ENCODE measurements at regions not wholly inside any gene's neighbourhood (a gene's known extent, or its start where the extent isn't known, plus 50 kb on each side); places are given as distances from the start of the nearest gene placed in this dataset.

DNA sequence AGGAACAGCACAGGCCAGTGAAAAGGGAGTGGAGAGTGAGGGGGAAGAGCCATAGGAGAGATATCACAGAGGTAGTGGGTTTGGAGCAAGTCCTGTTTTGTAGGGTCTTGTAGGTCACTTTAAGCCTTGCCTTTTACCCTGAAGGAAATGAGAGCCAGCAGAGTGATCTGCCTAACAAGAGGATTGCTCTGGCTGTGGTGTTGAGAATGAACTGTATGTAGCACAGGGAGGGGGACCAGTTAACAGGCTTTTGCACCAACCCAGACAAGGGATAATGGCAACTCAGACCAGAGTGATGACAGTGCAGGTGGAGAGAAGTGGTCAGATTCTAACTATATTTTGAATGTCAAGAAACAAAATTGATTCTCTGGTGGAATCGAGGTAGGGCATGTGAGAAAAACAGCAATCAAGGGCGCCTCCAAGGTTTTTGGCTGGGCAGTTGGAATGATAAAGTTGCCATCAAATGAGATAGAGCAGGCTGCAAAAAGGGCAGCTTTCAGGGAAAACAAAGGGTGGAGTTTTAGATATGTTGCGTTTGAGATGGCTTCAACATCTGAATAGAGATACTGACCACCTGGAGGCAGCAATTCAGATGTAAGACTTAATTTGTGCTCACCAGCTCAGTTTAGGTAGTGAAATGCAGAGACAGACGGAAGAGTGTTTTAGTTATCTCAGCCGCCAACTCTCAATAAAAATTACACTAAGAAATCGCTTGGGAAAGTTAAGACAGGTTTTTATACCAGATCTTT is 134.4 kb upstream of the BTBD3 start:
- DNase-seq, result no peak
- TF ChIP-seq, protein P1, sequence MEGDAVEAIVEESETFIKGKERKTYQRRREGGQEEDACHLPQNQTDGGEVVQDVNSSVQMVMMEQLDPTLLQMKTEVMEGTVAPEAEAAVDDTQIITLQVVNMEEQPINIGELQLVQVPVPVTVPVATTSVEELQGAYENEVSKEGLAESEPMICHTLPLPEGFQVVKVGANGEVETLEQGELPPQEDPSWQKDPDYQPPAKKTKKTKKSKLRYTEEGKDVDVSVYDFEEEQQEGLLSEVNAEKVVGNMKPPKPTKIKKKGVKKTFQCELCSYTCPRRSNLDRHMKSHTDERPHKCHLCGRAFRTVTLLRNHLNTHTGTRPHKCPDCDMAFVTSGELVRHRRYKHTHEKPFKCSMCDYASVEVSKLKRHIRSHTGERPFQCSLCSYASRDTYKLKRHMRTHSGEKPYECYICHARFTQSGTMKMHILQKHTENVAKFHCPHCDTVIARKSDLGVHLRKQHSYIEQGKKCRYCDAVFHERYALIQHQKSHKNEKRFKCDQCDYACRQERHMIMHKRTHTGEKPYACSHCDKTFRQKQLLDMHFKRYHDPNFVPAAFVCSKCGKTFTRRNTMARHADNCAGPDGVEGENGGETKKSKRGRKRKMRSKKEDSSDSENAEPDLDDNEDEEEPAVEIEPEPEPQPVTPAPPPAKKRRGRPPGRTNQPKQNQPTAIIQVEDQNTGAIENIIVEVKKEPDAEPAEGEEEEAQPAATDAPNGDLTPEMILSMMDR (IDR thresholded peaks at IDR 0.05), result no peak
- no peak for TF ChIP-seq POLR2A (IDR thresholded peaks at IDR 0.05)
- no peak overlapping the region for H3K27ac ChIP-seq
- 77 to 90% methylated on average over 6 of the region's 6 CpGs for WGBS, 2 donors
- H3K4me1 ChIP-seq, result no peaks in the 10 kb centered on the region
- intact Hi-C loops (cut with DNase I), result no loop called here
- no peaks in the 10 kb centered on the region for H3K27me3 ChIP-seq
- H3K9me3 ChIP-seq, result no peaks in the 10 kb centered on the region
- H3K4me3 ChIP-seq, result no peak overlapping the region
- H3K36me3 ChIP-seq, result no peaks in the 10 kb centered on the region

DNA sequence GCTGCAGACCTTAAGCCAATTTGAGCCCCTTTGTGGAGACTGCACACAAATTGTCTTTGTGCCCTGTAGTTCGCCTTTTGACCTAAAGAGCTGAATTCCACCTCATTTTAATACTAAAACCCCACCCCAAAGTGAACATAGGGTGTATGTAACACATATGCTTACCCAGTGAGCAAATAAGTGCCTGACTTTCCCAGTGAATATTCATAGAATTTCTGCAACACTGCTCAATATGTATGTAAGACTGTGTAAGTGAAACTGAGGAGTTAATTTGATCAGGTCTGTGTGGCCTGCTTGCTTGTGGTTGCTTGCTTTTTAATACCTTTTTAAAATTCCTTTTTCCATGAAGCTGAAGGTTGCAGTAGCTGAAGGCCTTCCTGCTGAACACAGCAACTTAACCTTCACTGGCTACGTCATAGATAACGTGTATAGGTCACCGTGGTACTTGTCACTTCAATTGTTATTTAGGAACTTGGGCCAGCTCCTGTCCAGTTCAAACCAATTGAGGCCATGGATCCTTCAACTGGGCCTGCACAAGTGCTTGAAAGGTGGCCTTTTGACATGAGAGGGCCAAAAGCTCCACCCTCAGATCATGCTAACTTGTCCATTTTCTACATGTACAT is 131.7 kb upstream of the BTBD3 start:
- Histone ChIP-seq H3K4me3 (no peak overlapping the region), H3K27ac (no peak overlapping the region), H3K27me3 (no peaks in the 10 kb centered on the region), H3K4me1 (no peaks in the 10 kb centered on the region), H3K9me3 (no peaks in the 10 kb centered on the region), H3K36me3 (no peaks in the 10 kb centered on the region)
- DNase-seq, result no peak
- WGBS, 2 donors, result 83 to 88% methylated on average over 4 of the region's 4 CpGs
- TF ChIP-seq, protein P1 (IDR thresholded peaks at IDR 0.05), result no peak
- no peak for TF ChIP-seq POLR2A (IDR thresholded peaks at IDR 0.05)
- intact Hi-C loops (cut with DNase I), result no loop called here

DNA sequence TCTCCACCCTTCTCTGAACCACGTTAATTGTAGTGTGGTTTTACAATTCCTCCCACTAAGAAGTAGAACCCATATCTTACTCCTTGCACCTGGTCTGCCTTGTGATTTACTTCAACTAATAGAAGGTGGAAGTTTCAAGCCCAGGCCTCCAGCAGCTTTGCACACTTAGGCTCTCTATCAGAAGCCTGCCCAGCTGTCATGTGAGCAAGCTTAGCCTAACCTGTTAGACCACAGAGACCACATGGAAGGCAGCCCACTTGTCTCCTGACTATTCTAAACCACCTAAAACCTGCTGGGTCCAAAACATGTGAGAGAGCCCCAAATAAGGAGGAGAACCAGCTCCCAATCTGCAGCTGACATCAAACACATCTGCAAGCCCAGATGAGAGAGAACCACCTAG is 127.6 kb upstream of the BTBD3 start:
- Histone ChIP-seq H3K36me3 (no peaks in the 10 kb centered on the region), H3K27ac (no peak overlapping the region), H3K4me1 (no peaks in the 10 kb centered on the region), H3K9me3 (no peaks in the 10 kb centered on the region), H3K27me3 (no peaks in the 10 kb centered on the region), H3K4me3 (no peak overlapping the region)
- TF ChIP-seq, protein P1 (IDR thresholded peaks at IDR 0.05), result no peak
- intact Hi-C loops (cut with DNase I), result no loop called here
- no peak for DNase-seq
- WGBS, 2 donors, result 69 to 86% methylated on average over 1 of the region's 1 CpG

- TF ChIP-seq, protein P1 (IDR thresholded peaks at IDR 0.05), result no peak
- no peak for TF ChIP-seq POLR2A (IDR thresholded peaks at IDR 0.05)
- intact Hi-C loops (cut with DNase I), result no loop called here
- Histone ChIP-seq H3K4me1 (no peaks in the 10 kb centered on the region), H3K36me3 (no peaks in the 10 kb centered on the region), H3K4me3 (no peak overlapping the region), H3K27me3 (no peaks in the 10 kb centered on the region), H3K27ac (no peak overlapping the region), H3K9me3 (no peaks in the 10 kb centered on the region)
- DNase-seq, result no peak
- WGBS, 2 donors, result 86 to 100% methylated on average over 1 to 2 of the region's 2 CpGs
Measured at GRCh38 chr20:11791316-11791715, 126.4 kb upstream of the BTBD3 start.

DNA sequence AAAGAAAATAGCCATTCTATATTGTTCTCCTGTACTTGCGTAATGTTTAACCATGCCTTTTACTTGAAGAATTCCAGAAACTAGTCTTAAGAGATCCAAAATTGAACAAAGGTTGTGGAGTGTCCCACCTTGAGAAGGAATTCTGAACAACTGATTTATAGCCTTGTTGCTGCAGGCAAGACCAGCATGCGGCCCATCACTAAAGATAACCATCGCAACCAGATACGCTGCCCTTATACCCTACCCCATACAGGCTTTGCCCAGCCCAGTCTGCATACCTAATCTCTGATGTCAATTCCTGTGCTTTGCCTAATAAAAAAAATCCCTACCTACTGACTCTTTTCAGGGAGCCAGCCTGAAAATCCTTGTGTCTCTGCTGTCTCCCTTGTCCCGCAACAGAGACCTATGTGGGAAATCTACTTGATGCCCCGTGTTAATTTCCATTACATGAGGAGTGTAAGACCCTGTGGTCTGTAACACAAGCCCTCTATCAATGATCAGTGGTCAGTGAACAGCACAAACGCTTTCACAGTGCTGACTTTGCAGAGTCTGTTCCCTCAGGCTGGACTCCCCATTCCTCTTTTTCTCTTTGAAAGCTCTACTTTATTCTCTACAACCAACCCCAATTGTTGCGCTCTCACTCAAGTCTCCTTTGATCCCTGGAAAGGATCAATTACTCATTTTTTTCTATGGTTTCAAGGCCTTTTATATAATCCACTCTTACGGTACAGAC is 125.7 kb upstream of the BTBD3 start:
- Histone ChIP-seq H3K4me3 (no peak overlapping the region), H3K36me3 (no peaks in the 10 kb centered on the region), H3K9me3 (no peaks in the 10 kb centered on the region), H3K4me1 (no peaks in the 10 kb centered on the region), H3K27me3 (no peaks in the 10 kb centered on the region), H3K27ac (no peak overlapping the region)
- intact Hi-C loops (cut with DNase I), result no loop called here
- no peak for TF ChIP-seq POLR2A (IDR thresholded peaks at IDR 0.05)
- WGBS, 2 donors, result 74 to 77% methylated on average over 9 of the region's 9 CpGs
- no peak for DNase-seq
